Astrocyte of the hippocampus (primary cell): ENCODE measurements at regions not wholly inside any gene's neighbourhood (a gene's known extent, or its start where the extent isn't known, plus 50 kb on each side); places are given as distances from the start of the nearest gene placed in this dataset.
A peak's percentile ranks its signal among the peaks of the same experiment; 100 is the strongest.

ENCODE experiments used
- DNase-seq: peaks from one replicate; pipeline ENCODE4 v3.0.0; 2011; ENCODE audit warnings: low read depth, low spot score

DNA sequence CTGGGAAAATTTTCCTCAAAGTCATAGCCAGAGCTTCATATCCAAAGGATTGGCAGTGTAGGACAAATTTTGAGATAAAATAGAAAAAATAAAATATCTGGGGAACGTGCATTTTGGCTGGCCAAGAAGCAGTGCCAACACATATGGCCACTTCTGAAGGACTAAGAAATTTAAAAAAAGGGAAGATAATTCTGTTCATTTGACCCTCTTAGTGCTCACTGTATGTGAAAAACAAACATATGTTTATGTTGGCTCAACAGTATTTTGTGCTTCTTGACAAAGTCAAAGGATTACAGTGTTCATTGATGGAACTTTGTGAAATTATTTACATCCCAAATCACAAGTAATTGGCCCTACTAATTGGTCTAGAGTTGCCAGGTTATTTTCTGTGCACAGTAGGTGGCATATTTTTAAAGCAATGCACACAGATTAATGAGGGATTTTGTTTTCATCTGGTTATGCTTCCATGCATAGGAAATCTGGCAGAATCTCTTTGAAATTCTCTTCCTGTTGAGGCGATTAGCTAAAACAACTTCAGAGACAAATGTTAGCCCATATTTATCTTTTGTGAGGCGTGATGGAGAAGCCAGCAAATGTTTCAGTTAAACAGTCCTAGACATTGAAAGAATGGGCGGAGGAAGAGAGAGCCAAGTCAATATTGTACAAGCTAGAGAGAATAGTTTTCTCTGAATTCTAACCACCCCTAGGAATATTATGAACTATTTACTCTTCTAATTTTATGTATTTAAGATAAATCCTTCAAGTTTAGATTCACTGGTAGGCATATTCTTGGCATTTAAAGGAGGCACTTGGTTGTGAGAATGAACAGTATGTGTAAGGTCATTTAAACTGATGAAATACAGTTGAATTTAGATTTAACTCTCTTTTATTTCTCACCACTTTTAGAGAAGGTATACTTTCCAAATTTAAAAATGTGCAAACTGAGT, 237.7 kb upstream of the MBL2 start:
- no peak for DNase-seq

DNA sequence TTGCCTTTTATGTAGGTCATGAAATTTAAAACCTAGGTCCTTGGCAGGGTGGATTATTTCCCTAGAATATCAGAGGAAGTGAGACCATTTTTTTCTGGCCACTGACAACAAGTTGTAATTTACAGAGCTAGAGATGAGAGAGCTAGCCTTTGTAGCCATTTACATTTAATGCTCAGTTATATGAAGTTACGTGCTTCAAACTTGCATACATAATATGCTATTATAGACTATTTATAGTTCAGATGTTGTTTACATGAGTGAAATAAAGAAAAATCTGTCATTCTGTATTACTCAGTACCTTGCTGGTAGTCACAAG, 234.9 kb upstream of the MBL2 start:
- DNase-seq = no peak

DNA sequence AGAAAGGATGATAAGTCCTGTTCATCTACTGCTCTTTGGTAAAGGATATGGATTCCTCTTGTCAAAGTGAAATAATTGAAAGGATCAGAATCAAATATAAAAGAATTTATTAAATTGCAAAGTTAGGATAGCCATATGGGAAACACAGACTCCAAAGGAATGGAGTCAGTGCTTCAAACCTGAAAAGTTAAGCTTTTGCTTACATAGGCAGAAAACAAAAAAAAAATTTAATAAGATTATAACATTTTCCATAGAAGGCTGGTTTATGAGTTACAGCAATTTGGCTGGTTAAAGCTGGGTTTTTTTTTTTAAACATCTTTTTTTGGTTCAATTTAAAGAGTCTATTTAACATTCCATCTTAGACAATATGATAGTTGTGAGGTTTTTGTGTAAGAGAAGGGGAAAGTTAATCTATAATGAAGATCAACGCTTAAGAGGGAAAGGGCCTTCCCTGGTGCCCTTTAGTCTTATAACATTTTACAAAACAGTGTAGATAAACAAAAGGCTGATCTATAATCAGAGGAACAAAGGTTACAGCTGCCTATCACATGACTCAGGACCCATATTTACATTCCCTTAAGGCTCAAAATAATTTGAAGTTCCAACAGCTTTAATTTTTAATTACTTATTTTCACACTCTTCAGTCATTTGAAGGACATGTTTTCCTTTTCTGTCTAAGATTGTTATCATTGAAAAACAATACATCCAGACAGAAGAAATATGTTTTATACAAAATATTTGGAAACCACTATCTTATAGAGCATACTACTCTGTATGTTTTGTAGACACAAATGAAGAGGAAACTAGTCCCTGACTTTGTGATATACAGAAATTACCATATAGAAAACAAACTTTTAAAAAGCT, 234.3 kb upstream of the MBL2 start:
- no peak for DNase-seq

DNA sequence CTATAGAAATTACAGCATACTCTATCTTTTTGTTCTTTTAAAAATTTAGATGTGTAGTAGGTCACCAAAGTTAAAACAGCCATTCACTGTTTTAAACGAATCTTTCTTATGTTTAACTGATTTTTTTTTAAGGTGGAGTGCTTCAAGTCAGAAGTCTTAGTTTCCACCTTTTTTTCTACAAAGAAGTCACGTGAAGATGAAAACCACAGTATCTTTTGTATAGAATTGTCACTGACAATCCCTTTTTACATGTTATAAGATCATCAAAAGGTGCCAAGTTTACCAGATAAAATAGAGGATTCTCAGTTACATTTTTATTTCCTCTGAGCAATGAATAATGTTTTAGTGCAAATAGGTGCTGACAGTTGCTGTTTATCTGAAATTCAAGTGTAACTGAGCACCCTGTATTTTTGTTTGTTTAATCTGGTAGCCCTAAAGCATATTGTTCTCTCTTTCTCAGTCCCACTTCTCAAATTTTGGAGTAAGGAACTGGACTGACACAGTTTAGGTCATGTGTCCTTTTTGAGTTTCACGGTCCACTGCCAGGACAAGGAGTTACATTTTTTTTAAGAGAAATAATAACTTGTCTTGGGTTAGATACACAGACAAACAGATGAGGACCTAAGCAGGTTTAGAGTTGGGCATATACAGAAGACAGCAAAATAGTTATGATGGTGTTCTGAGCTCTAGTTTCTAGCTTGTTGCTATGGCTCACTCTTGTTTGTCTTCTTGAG, 233.2 kb upstream of the MBL2 start:
- no peak for DNase-seq

DNA sequence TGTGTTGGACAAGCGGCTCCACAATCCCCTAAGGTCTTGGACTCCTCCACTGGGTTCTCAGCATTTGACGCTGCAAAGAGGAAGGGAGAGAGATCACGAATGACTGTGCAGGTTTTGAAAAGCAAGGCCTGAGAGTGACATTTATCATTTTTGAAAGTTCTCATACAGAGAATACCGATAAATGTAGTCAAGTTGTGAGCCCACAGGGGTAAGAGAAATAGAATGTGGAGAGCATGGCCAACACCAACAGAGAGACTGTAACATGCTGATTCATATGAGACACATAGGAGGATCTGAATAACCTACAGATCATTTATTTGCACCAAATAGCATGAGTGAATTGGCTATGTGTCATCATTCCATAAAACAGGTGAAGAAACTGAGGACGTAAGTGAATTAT, 230.5 kb upstream of the MBL2 start:
- no peak for DNase-seq

DNA sequence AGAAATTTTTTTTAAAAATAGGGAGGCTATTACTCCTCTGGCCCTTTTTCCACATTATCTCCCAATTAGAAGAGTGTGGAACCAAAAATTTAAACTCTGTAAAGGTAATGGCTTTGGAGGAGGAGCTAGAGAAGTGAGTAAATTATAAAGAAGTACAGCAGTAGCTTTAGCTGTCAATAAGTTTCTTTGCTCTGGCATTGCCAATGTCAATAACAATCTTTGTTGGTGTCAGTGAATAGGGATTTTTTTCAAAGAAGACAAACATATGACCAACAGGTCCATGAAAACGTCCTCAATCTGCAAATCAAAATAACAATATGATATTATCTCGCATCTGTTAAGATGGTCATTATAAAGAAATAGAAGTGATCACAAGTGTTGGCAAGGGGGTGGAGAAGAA, 227.1 kb upstream of the MBL2 start:
- DNase-seq = no peak

DNA sequence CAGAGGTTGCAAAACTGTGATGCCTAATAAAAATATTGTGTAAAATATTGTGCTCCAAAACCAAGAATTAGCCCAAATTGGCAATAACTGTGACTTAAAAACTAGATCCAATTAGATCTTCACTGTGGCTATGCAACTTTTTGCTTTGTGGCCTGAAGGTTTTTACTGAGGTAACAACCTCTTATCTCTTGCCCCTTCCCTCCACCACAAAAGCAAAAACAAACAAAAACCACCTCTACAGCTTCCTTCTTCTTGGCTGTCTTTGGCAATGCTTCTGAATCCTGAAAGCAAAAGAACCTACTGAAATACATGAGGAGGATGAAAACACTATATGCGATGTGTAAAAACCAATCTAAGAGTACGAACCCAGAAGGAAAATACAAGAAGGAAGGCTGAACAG, 226.7 kb upstream of the MBL2 start:
- DNase-seq = no peak

DNA sequence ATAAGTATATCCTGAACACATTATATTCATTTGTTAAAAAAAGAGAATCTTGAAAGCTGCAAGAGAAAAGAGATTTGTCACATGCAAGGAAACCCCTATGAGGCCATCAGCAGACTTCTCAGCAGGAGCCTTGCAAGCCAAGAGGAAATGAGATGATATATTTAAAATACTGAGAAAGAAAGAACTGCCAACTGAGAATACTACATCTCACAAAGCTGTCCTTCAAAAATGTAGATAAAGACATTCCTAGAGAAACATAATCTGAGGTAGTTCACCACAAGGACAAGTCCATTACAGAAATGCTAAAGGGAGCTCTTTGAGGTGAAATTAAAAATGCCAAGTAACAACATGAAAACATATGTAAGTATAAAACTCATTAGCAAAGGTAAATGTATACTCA, 224.4 kb upstream of the MBL2 start:
- no peak for DNase-seq

DNA sequence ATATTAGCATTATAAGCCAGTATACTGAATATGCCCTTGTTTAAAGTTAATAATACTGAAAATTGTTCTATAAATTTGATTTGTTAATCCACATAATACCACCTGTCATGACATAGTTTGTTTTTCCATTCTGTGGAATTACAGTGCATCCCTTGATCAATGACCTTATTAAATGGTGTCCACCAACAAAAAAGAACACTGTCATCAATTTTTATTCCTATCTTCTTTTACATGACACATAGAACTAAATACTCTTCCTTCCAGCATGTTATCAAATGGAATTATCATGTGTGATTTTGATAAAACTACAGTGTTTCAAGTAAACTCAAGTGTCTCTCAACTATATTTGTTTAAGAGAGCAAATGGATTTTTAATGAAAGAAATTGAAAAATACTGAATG, 221.8 kb upstream of the MBL2 start:
- no peak for DNase-seq

DNA sequence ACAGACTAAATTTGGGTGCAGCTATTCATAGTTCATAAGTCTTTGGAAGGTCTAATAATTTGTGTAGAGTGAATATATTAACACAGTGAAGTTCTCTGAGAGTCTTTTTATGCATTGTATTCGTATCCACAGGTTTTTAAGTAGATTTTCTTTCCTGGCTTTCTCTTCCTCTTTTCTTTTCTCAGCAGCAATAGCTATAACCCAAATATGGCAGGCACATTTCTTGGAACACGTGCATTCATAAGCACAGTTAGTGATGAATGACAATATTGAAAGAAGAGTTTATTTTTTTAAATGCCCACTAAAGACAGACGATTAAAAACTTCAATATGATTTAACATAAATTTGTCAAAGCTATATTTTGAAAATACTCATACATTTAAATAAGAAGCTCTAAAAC, 220.5 kb upstream of the MBL2 start:
- no peak for DNase-seq

DNA sequence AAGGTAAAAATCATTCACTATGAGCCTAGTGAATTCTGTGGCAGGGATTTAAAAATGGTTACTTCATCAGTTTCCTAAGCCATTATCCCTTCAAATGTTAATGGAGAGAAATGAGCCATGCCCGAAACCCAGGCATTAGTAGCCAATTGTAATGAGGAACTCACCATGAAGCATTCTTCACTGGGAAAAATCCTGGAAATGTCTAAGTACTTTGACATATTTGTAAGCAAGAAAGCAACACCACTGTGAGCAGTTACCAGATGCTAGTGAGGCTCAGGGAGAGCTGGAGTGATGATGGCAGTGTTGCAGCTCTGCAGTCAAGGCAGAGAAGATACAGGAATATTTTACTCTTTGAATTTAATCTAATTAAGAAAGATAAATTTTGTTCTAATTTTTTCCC, 220.0 kb upstream of the MBL2 start:
- DNase-seq = no peak

DNA sequence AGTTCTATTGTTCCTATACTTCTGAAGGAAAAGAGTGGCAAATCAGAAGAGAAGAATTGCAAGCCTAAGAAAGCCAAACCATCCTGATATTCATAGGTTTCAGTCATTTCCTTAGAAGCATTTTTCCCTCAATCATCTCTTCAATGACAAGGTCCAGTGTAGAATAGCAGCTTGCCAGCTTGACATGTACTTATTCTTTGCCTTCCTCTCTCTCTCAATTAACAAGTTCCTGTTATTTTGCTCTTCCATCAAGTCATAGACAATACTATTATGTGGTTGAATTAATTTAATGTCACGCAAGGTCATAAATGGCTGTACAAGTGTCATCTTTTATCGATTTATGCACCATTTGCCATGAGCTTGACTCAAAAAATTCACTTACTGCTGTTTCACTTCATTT, 216.3 kb upstream of the MBL2 start:
- DNase-seq = no peak

DNA sequence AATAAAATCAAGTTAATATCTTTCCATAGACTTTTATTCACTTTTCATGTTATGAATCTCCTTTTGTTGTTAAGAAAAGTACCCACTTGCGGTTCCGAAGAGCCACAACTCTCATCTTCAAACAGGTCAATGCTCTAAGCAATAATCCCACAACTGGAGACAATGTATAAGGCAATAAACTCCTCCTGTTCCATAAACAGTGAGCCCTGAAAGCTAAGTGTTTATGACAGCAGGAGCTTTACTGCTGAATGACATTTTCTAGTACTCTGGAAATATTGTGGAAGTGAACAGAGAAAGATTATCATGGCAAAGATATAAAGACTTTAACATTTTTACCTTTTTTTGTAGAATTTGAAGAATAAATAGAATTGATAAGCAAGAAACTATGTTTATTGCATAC, 213.5 kb upstream of the MBL2 start:
- DNase-seq = no peak

DNA sequence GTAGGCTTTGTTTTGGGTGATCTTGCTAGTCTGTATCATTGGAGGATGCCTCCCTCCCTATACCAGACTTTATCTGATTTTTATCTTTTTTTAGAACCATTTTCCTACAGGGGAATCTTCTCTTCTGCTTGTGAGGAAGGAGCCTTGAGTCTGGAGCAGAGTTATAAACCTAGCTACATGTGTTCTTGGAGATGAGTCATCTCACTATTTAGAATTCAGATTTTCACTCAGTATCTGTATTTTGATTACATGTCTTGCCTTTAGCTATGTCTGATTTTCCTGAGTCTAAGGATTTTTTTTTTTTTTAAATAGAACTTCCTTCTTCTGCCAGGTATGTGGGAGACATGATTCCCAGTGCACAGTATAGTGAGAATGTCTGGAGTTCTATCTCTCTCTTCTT, 211.6 kb upstream of the MBL2 start:
- DNase-seq = no peak

DNA sequence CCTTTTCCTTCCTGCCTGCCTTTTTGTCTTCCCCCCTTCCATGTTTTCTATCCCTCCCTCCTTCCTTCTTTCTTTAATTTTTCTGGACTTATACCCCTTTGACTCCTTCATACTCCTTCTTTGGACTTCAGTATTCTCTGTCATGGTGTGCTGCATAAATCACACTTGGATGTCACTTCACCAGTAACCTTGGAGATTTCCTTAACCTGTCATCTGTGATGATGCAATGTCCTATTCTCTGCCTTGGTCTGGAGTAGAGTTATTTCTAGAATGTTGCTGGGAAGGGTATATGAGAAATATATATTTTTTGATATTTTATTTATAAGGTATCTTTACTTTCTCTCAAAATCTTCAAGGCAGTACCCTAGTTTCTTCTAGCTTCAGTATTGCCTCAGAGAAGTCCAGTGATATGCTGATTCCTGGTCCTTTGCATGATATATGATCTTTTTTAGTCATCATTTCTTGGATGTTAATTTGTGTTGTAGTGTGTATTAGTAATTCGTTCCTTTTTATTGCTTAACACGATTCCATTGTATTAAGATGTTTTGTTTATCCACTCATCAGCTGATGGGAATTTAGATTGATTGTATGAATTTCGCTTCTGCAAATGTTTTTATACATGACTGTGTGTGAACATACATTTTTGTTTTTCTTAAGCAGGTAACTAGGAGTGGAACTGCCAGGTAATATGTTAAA, 206.9 kb upstream of the MBL2 start:
- no peak for DNase-seq

DNA sequence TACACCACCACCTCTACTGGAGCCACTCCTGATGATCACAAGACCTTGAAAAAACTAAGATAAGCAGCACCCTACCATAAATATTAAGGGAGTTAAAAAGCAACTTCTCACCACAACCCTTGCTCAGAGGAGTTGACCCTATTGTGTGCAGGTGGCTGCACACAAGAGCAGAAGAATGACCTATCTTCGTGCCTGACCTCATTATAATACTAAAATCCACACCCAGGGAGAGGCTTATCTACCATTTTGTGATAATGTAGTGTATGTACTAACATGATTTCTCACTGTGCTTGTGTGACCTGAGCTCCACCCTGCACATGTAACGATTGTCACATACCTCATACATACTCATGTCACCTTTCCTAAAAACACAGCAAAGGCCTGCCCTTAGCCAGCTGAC, 205.0 kb upstream of the MBL2 start:
- no peak for DNase-seq

DNA sequence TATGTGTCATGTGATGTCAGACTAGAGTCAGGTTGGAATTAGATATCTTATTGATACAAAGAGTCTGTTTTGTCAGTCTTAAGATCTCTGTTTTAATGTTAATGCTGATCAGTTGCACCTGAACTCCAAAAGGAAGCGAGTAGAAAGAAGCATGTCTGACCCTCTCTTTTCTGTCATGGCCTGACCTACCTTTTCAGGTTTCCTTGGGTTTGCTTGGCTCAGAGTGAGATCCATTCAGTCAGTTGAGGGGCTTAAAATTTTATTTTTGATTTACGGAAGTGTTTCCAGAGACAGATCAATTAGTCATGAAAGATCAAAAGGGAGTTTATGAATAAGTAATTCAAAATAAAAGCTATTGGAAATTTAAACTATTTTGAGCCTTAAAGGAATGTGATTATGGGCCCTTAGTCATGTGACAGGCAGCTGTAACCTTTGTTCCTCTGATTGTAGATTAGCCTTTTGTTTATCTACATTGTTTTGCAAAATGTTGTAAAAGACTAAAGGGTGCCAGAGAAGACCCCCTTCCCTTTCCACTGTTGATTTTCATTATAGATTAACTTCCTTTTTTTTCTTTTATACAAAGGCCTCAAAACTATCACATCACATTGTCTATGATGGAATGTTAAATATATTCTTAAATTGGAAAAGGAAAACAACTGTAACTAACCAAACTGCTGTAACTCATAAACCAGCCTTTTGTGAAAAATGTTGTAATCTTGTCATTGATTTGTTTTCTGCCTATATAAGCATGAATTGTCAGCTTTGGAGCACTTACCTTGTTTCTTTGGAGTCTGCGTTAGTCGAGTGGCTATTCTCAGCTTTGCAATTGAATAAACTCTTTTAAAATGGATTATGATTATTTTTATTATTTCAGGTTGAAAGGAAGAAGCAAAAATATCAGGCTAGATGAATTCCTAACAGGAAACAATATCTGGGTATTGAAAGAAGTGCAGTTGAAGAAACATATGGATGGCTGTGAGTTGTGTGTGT, 195.5 kb upstream of the MBL2 start:
- no peak for DNase-seq

DNA sequence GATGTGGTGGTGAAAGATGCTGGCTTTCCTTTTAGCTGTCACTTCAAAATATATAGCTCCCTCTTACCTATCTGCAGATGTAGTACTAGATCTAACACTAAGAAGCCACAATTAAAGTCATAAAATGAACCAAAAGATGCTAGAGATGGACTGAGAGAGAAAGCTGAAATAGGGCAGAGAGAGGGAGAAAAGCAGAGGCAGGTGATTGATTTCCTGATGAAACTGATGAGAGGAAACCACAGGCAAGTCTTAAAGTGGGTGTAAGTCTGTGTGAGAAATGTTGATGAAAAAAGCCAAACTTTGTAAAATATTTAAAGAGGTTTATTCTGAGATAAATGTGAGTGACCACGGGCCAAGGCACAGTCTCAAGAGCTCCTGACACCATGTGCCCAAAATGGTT, 194.3 kb upstream of the MBL2 start:
- DNase-seq = no peak

DNA sequence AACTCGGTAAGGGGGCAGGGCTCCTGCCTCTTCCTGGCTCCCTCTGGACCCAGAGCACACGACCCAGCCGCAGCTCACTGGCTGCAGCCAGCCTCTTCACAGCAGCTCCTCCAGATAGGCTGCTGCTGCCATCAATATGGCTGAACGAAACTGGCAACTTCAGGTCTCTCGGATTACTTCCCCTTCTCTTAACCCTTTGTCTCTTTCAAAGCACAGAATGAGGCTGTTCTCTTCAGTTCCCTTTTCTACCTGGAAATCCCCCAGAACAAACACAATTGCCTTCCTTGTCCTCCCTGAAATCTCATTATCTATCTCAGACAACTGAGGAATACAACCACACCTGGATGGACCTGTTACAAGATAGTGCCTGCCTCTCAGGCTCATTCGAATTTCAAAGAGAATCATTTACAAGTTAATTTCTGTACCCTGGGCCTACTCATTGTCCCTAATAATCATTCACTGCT, 193.4 kb upstream of the MBL2 start:
- DNase-seq = peak; percentile 15

DNA sequence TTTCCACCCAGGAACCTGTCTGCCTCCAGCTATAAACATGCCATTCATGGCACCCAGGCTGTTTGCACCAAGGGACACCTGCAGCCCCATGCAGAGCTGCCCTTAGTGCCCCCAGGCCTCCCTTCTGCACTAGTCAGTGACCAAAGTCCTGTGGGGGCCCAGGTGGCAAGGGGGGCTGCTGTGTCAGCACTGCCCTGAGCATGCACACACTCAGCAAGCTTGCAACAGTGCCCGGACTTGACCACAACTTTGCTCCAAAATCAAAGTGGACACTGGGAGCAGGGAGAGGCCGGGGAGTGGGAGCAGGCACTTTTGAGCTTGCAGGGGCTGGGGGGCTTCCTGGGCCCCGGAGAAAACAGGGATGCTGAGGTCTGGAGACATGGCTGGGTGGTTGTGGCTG, 192.9 kb upstream of the MBL2 start:
- DNase-seq = no peak
